SK-N-SH treated with all-trans-retinoic acid at 6 μM for 48 hours (cell line): ENCODE measurements at regions not wholly inside any gene's neighbourhood (a gene's known extent, or its start where the extent isn't known, plus 50 kb on each side); places are given as distances from the start of the nearest gene placed in this dataset.

ENCODE experiments used
- ATAC-seq: fragments of 200-7000 bp; cut with Tn5 transposase; 3 replicates; pipeline ENCODE4 v1.9.1; 2020; ENCODE audit warnings: mild to moderate bottlenecking, moderate library complexity
- ARNTL ChIP-seq: fragments of 450-650 bp; formaldehyde crosslinking; IDR thresholded peaks from 2 replicates; pipeline ENCODE4 v1.5.0; 2020; ENCODE audit warnings: low read depth, mild to moderate bottlenecking, moderate library complexity, borderline replicate concordance
- BACH2 ChIP-seq: fragments of 250-450 bp; sonication (Bioruptor Pico); IDR thresholded peaks from 2 replicates; pipeline ENCODE4 v1.9.0; 2021; ENCODE audit warnings: mild to moderate bottlenecking, borderline replicate concordance
- CREB5 ChIP-seq: fragments of 250-450 bp; sonication (Bioruptor Pico); IDR thresholded peaks from 2 replicates; pipeline ENCODE4 v1.5.1; 2020; ENCODE audit warnings: low read depth, mild to moderate bottlenecking, moderate library complexity
- CSDC2 ChIP-seq: fragments of 250-450 bp; sonication (Bioruptor Pico); IDR thresholded peaks from 2 replicates; pipeline ENCODE4 v1.5.0; 2020; ENCODE audit warnings: mild to moderate bottlenecking, moderate library complexity
- CSRNP3 ChIP-seq: fragments of 250-450 bp; sonication (Bioruptor Pico); IDR thresholded peaks from 2 replicates; pipeline ENCODE4 v1.5.1; 2021; ENCODE audit warnings: mild to moderate bottlenecking, moderate library complexity
- GLIS3 ChIP-seq: fragments of 250-450 bp; sonication (Bioruptor Pico); IDR thresholded peaks from 2 replicates; pipeline ENCODE4 v1.5.0; 2020; ENCODE audit warnings: mild to moderate bottlenecking, moderate library complexity
- ISL1 ChIP-seq: fragments of 250-450 bp; sonication (Bioruptor Pico); IDR thresholded peaks from 2 replicates; pipeline ENCODE4 v2.1.2; 2022; ENCODE audit warnings: mild to moderate bottlenecking, moderate library complexity
- PATZ1 ChIP-seq: fragments of 250-450 bp; sonication (Bioruptor Pico); IDR thresholded peaks from 2 replicates; pipeline ENCODE4 v1.8.0; 2020; ENCODE audit warnings: mild to moderate bottlenecking, moderate library complexity, borderline replicate concordance
- POU6F1 ChIP-seq: fragments of 250-450 bp; sonication (Bioruptor Pico); IDR thresholded peaks from 2 replicates; pipeline ENCODE4 v1.8.0; 2021; ENCODE audit warnings: low read depth, mild to moderate bottlenecking, moderate library complexity, borderline replicate concordance
- PPARA ChIP-seq: fragments of 250-450 bp; sonication (Bioruptor Pico); IDR thresholded peaks from 2 replicates; pipeline ENCODE4 v1.5.0; 2020; ENCODE audit warnings: mild to moderate bottlenecking, borderline replicate concordance
- RARB ChIP-seq: fragments of 250-450 bp; sonication (Bioruptor Pico); IDR thresholded peaks from 2 replicates; pipeline ENCODE4 v1.8.0; 2021; ENCODE audit warnings: mild to moderate bottlenecking, moderate library complexity
- SNAI2 ChIP-seq: fragments of 250-450 bp; sonication (Bioruptor Pico); IDR thresholded peaks from 2 replicates; pipeline ENCODE4 v1.5.0; 2020; ENCODE audit warnings: mild to moderate bottlenecking, moderate library complexity
- TCF4 ChIP-seq: fragments of 250-450 bp; sonication (Bioruptor Pico); IDR thresholded peaks from 2 replicates; pipeline ENCODE4 v1.8.0; 2021; ENCODE audit warnings: mild to moderate bottlenecking, moderate library complexity, borderline replicate concordance
- TSHZ2 ChIP-seq: fragments of 250-450 bp; sonication (Bioruptor Pico); IDR thresholded peaks from 2 replicates; pipeline ENCODE4 v1.5.0; 2020; ENCODE audit warnings: mild to moderate bottlenecking, moderate library complexity
- ZC3H10 ChIP-seq: fragments of 250-450 bp; sonication (Bioruptor Pico); IDR thresholded peaks from 2 replicates; pipeline ENCODE4 v1.5.1; 2021; ENCODE audit warnings: mild to moderate bottlenecking, moderate library complexity
- ZFP3 ChIP-seq: fragments of 250-450 bp; sonication (Bioruptor Pico); IDR thresholded peaks from 2 replicates; pipeline ENCODE4 v1.5.0; 2020; ENCODE audit warnings: mild to moderate bottlenecking, moderate library complexity
- ZFP30 ChIP-seq: fragments of 450-650 bp; formaldehyde crosslinking; IDR thresholded peaks from 2 replicates; pipeline ENCODE4 v1.5.0; 2022; ENCODE audit warnings: mild to moderate bottlenecking, moderate library complexity
- ZNF565 ChIP-seq: fragments of 450-650 bp; formaldehyde crosslinking; conservative IDR thresholded peaks from 2 replicates; pipeline ENCODE4 v1.5.0; 2020; ENCODE audit warnings: low read depth, mild to moderate bottlenecking, moderate library complexity
- ZNF70 ChIP-seq: fragments of 450-650 bp; formaldehyde crosslinking; IDR thresholded peaks from 2 replicates; pipeline ENCODE4 v1.5.0; 2020; ENCODE audit warnings: mild to moderate bottlenecking, moderate library complexity
- ZNF8 ChIP-seq: fragments of 450-650 bp; formaldehyde crosslinking; IDR thresholded peaks from 2 replicates; pipeline ENCODE4 v1.5.0; 2020; ENCODE audit warnings: mild to moderate bottlenecking, moderate library complexity

- TF ChIP-seq CSRNP3 (CRISPR knock-in tag) (no peak), RARB (no peak), ZNF565 (CRISPR knock-in tag) (no peak), ISL1 (CRISPR knock-in tag) (no peak), ZFP3 (no peak), CSDC2 (no peak), PPARA (CRISPR knock-in tag) (no peak), ARNTL (no peak), CREB5 (CRISPR knock-in tag) (no peak), BACH2 (CRISPR knock-in tag) (no peak), TCF4 (no peak), ZNF8 (CRISPR knock-in tag) (no peak)
- no peak for ATAC-seq
Observed at GRCh38 chr13:111916201-111916600, 150.7 kb upstream of the SOX1 start.

- ATAC-seq = no peak
- TF ChIP-seq ISL1 (CRISPR knock-in tag) (no peak), SNAI2 (no peak), RARB (no peak), ZNF8 (CRISPR knock-in tag) (no peak), ZNF565 (CRISPR knock-in tag) (no peak), ZFP30 (CRISPR knock-in tag) (no peak)
Observed at GRCh38 chr13:111917086-111917485, 149.9 kb upstream of the SOX1 start.

GRCh38 chr13:111917901-111918300 lies 149.0 kb upstream of the SOX1 start:
- no peak for ATAC-seq
- no peak for TF ChIP-seq CSRNP3 (CRISPR knock-in tag)
- TF ChIP-seq TSHZ2 (CRISPR knock-in tag) = no peak
- TF ChIP-seq GLIS3 (CRISPR knock-in tag) = no peak
- TF ChIP-seq POU6F1 (CRISPR knock-in tag) = no peak
- no peak for TF ChIP-seq ZFP30 (CRISPR knock-in tag)
- no peak for TF ChIP-seq TCF4
- no peak for TF ChIP-seq ZNF565 (CRISPR knock-in tag)
- no peak for TF ChIP-seq PPARA (CRISPR knock-in tag)
- TF ChIP-seq CREB5 (CRISPR knock-in tag) = no peak
- no peak for TF ChIP-seq ZFP3

- ATAC-seq = no peak
- TF ChIP-seq ZC3H10 (CRISPR knock-in tag) (no peak), ARNTL (no peak), ZFP30 (CRISPR knock-in tag) (no peak), CREB5 (CRISPR knock-in tag) (no peak), CSDC2 (no peak), RARB (no peak), GLIS3 (CRISPR knock-in tag) (no peak), TCF4 (no peak), SNAI2 (no peak), PATZ1 (CRISPR knock-in tag) (no peak), ZNF70 (CRISPR knock-in tag) (no peak)
Observed at GRCh38 chr13:111919286-111919685, 147.7 kb upstream of the SOX1 start.
